ENCODE measurements at regions not wholly inside any gene's neighbourhood (a gene's known extent, or its start where the extent isn't known, plus 50 kb on each side); places are given as distances from the start of the nearest gene placed in this dataset.

- no peak for DNase-seq
These were observed 1463.3 kb downstream of the C4orf33 start for GRCh38 chr4:130559268-130559667.

GRCh38 chr4:130563185-130563888 lies 1467.4 kb downstream of the C4orf33 start:
- DNase-seq = peak; percentile 72

GRCh38 chr4:130563889-130564418 lies 1468.0 kb downstream of the C4orf33 start:
- DNase-seq = no peak

GRCh38 chr4:130568746-130569145 lies 1472.8 kb downstream of the C4orf33 start:
- no peak for DNase-seq

GRCh38 chr4:130573742-130574141 lies 1477.8 kb downstream of the C4orf33 start:
- no peak for DNase-seq

- no peak for DNase-seq
These were observed 1478.3 kb downstream of the C4orf33 start for GRCh38 chr4:130574215-130574614.

- DNase-seq = peak; percentile 56
These were observed 1480.3 kb downstream of the C4orf33 start for GRCh38 chr4:130576218-130576617.

GRCh38 chr4:130591091-130591490 lies 1495.1 kb downstream of the C4orf33 start:
- DNase-seq = no peak

GRCh38 chr4:130600706-130601105 lies 1504.8 kb downstream of the C4orf33 start:
- DNase-seq = no peak

- DNase-seq = no peak
These were observed 1507.1 kb downstream of the C4orf33 start for GRCh38 chr4:130603043-130603442.

GRCh38 chr4:130608121-130608520 lies 1512.2 kb downstream of the C4orf33 start:
- no peak for DNase-seq

- DNase-seq = no peak
These were observed 1532.6 kb downstream of the C4orf33 start for GRCh38 chr4:130628531-130628930.

GRCh38 chr4:130632731-130633604 lies 1537.0 kb downstream of the C4orf33 start:
- DNase-seq = no peak

- DNase-seq = no peak
These were observed 1540.5 kb downstream of the C4orf33 start for GRCh38 chr4:130636486-130636885.

- no peak for DNase-seq
These were observed 1544.6 kb downstream of the C4orf33 start for GRCh38 chr4:130640592-130640991.

GRCh38 chr4:130646886-130647285 lies 1550.9 kb downstream of the C4orf33 start:
- no peak for DNase-seq

GRCh38 chr4:130648570-130648969 lies 1552.6 kb downstream of the C4orf33 start:
- no peak for DNase-seq

GRCh38 chr4:130653842-130654241 lies 1557.9 kb downstream of the C4orf33 start:
- no peak for DNase-seq

GRCh38 chr4:130659320-130659719 lies 1563.4 kb downstream of the C4orf33 start:
- no peak for DNase-seq

- DNase-seq = no peak
These were observed 1572.9 kb downstream of the C4orf33 start for GRCh38 chr4:130668859-130669258.

- DNase-seq = peak; percentile 89
These were observed 1579.3 kb downstream of the C4orf33 start for GRCh38 chr4:130675266-130675665.

- no peak for DNase-seq
These were observed 1593.2 kb downstream of the C4orf33 start for GRCh38 chr4:130689181-130689580.

- DNase-seq = no peak
These were observed 1602.3 kb downstream of the C4orf33 start for GRCh38 chr4:130698251-130698650.

GRCh38 chr4:130699004-130699403 lies 1603.1 kb downstream of the C4orf33 start:
- DNase-seq = no peak

All from NCI-H146 (cell line).